RWPE2 (cell line): ENCODE measurements at regions not wholly inside any gene's neighbourhood (a gene's known extent, or its start where the extent isn't known, plus 50 kb on each side); places are given as distances from the start of the nearest gene placed in this dataset.

ENCODE experiments used
- ATAC-seq: fragments of 200-7000 bp; cut with Tn5 transposase; 3 replicates; pipeline ENCODE4 v1.9.1; 2021; ENCODE audit warnings: low read depth
- DNase-seq: peaks from one replicate; pipeline ENCODE4 v3.0.0-alpha.2; 2020; ENCODE audit warnings: low spot score
- H3K27ac ChIP-seq: fragments of 450-650 bp; 2 replicates; pipeline ENCODE4 v1.5.1; 2017; ENCODE audit warnings: mild to moderate bottlenecking; ENCODE audit not compliant: poor library complexity, severe bottlenecking
- H3K27me3 ChIP-seq: fragments of 250-450 bp; sonication (Bioruptor Pico); 2 replicates; pipeline ENCODE4 v1.5.1; 2021; ENCODE audit warnings: mild to moderate bottlenecking, moderate library complexity; ENCODE audit not compliant: insufficient read depth, poor library complexity, severe bottlenecking
- H3K36me3 ChIP-seq: fragments of 250-450 bp; sonication (Bioruptor Pico); 2 replicates; pipeline ENCODE4 v1.5.1; 2020; ENCODE audit warnings: low read depth, mild to moderate bottlenecking, moderate library complexity
- H3K4me1 ChIP-seq: fragments of 250-450 bp; sonication (Bioruptor Pico); 2 replicates; pipeline ENCODE4 v1.5.1; 2021; ENCODE audit warnings: mild to moderate bottlenecking, moderate library complexity; ENCODE audit not compliant: insufficient read depth, poor library complexity, severe bottlenecking
- H3K4me3 ChIP-seq: fragments of 250-450 bp; sonication (Bioruptor Pico); 2 replicates; pipeline ENCODE4 v1.5.1; 2021; ENCODE audit warnings: mild to moderate bottlenecking, moderate library complexity; ENCODE audit not compliant: severe bottlenecking
- H3K9me3 ChIP-seq: fragments of 250-450 bp; sonication (Bioruptor Pico); 2 replicates; pipeline ENCODE4 v1.5.1; 2021; ENCODE audit warnings: mild to moderate bottlenecking, moderate library complexity; ENCODE audit not compliant: severe bottlenecking
- TF ChIP-seq, protein P1 (sequence below): fragments of 450-650 bp; IDR thresholded peaks from one replicate; pipeline ENCODE4 v1.5.1; 2017; ENCODE audit warnings: mild to moderate bottlenecking, moderate library complexity; ENCODE audit not compliant: poor library complexity, severe bottlenecking

DNA sequence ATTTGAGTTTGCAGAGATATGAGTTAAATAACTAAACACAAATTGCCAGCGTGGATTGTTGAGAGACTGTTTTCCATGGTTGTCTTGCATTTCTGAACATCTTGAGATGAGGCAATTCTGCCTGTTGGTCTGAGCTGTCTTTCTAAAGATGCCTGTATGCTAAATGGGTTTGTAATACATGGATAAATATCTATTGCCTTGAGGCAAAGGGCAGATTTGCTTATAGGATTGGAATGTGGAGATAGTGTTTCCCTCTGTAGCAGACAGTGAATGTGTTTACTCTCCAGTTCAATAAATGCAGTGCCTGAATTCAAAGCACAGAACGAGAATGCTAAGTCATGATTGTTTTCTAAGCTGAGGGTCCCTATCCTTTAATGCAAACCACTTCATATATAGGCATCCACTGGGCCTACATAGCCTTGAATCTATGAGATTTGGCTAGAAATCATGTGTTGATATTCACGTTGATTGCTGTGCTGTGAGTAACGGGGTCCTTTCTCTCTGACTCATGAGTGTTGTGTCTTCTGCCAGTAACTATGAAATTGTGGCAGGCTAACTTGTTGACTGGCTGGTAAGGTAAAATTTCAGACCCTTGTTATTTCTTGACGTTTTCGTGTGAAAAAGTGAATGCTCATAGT, 2554.8 kb downstream of the PCDH9 start:
- H3K27ac ChIP-seq, result peak overlapping the region; percentile 72
- H3K9me3 ChIP-seq, result no peaks in the 10 kb centered on the region
- no peaks in the 10 kb centered on the region for H3K27me3 ChIP-seq
- no peaks in the 10 kb centered on the region for H3K36me3 ChIP-seq
- H3K4me1 ChIP-seq, result peaks cover 28% of the 10 kb centered on the region
- ATAC-seq (peak; percentile 94), DNase-seq (no peak)
- TF ChIP-seq, protein P1, sequence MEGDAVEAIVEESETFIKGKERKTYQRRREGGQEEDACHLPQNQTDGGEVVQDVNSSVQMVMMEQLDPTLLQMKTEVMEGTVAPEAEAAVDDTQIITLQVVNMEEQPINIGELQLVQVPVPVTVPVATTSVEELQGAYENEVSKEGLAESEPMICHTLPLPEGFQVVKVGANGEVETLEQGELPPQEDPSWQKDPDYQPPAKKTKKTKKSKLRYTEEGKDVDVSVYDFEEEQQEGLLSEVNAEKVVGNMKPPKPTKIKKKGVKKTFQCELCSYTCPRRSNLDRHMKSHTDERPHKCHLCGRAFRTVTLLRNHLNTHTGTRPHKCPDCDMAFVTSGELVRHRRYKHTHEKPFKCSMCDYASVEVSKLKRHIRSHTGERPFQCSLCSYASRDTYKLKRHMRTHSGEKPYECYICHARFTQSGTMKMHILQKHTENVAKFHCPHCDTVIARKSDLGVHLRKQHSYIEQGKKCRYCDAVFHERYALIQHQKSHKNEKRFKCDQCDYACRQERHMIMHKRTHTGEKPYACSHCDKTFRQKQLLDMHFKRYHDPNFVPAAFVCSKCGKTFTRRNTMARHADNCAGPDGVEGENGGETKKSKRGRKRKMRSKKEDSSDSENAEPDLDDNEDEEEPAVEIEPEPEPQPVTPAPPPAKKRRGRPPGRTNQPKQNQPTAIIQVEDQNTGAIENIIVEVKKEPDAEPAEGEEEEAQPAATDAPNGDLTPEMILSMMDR, result no peak
- H3K4me3 ChIP-seq, result no peak overlapping the region

DNA sequence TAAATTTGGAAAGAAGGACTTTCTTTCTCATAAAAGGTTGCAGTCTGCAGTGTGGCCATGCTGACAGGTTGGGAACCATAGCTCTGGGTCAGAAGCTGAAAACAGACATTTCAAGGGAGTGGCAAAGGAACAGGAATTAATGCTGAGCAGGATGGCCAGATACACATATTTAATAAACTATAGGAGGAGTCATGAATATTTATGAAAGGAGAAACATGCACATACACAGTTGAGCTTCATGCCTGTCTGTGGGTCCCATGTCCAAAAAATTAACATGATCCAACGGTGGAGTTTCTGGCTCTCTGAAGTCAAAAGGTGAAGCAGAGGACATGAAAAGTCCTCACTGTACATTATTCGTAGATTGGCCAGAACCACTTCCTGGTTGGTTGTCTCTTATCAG, 2556.0 kb downstream of the PCDH9 start:
- ATAC-seq, result no peak
- H3K36me3 ChIP-seq, result no peaks in the 10 kb centered on the region
- H3K27ac ChIP-seq, result peak overlapping the region; percentile 72
- no peaks in the 10 kb centered on the region for H3K9me3 ChIP-seq
- DNase-seq, result no peak
- TF ChIP-seq, protein P1, result no peak
- no peak overlapping the region for H3K4me3 ChIP-seq
- no peaks in the 10 kb centered on the region for H3K27me3 ChIP-seq
- peaks cover 28% of the 10 kb centered on the region for H3K4me1 ChIP-seq

DNA sequence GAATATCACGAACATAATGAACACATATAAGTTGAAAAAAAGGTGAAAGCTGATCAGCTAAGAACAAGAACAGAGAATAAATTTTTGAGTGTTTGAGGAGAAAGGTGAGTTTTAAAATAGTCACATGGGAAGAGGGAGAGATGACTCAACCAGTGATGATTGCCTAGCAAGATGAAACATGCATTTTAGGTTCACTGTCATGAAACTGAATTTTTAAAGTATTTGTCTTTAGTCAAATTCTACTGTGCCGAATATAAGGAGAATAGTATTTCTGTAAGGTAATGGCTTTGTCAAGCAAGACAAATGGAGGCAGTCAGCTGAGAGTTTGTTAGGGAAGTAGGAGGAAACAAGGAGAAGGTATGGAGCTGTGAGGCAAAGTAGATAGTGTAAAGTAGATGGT, 2557.4 kb downstream of the PCDH9 start:
- Histone ChIP-seq H3K4me1 (peaks cover 28% of the 10 kb centered on the region), H3K9me3 (no peaks in the 10 kb centered on the region), H3K4me3 (no peak overlapping the region), H3K27ac (peak overlapping the region; percentile 62), H3K36me3 (no peaks in the 10 kb centered on the region), H3K27me3 (no peaks in the 10 kb centered on the region)
- no peak for DNase-seq
- peak; percentile 59 for ATAC-seq
- TF ChIP-seq, protein P1, result no peak

DNA sequence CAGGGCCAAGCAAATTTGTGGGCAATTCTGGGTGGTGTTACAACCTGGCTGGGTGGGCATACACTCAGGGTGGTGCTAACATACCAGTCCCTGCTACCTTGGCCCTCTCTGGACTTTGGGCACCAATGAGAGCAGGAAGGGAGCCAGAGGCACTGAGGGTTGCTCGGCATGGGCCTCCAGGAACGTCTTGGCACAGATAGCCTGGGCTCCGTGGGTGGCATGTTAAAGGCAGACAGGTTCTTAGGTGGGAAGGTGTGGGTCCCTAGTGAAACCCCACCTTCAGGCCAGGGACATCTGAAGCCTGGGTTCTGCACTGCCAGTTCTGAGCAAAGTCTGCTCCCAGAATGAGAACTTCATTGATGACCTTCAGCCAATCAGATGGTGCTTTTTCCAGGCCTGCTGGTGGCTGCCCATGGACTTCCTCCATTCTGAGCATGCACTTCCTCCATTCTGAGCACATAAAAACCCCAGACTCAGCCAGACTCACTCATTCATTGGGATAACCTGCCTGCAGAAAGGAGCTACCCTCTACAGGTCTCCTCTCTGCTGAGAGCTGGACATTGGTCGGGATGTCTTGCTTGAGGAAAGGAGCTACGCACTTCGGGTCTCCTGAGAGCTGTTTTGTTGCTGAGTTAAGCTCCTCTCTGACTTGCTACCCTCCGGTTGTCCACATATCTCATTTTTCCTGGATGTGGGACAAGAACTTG, 2567.1 kb downstream of the PCDH9 start:
- DNase-seq, result no peak
- no peak for ATAC-seq
- Histone ChIP-seq H3K27me3 (no peaks in the 10 kb centered on the region), H3K36me3 (no peaks in the 10 kb centered on the region), H3K9me3 (no peaks in the 10 kb centered on the region), H3K4me1 (no peaks in the 10 kb centered on the region), H3K4me3 (no peak overlapping the region), H3K27ac (no peak overlapping the region)
- TF ChIP-seq, protein P1, result no peak

DNA sequence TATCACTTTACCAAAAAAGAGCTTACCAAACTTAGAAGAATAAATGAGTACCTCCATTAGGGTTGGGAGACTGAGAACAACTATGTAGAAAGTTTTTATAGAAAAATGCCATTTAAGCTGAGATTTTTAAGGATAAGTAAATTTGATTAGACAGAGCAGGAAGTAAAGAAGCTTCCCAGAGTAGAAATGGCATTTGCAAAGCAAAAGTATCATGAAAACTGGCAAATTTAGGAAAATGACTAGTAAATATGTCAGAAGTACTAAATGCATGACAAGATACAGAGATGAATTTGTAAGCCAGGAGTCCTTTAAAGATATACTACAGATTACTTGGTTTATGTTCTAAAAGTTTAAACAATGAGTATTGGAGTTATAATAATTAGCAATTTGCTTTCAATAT, 2581.8 kb downstream of the PCDH9 start:
- TF ChIP-seq, protein P1, result no peak

More for the DNA sequence above, 2581.8 kb downstream of the PCDH9 start:
- DNase-seq, result no peak
- no peaks in the 10 kb centered on the region for H3K27me3 ChIP-seq
- no peak overlapping the region for H3K4me3 ChIP-seq
- H3K4me1 ChIP-seq, result no peaks in the 10 kb centered on the region
- no peaks in the 10 kb centered on the region for H3K9me3 ChIP-seq
- ATAC-seq, result no peak
- H3K27ac ChIP-seq, result no peak overlapping the region
- no peaks in the 10 kb centered on the region for H3K36me3 ChIP-seq
